Bronchial epithelial cell (primary cell): ENCODE measurements at regions not wholly inside any gene's neighbourhood (a gene's known extent, or its start where the extent isn't known, plus 50 kb on each side); places are given as distances from the start of the nearest gene placed in this dataset.

Experiments
- DNase-seq: peaks from one replicate; pipeline ENCODE4 v3.0.0-alpha.2; 2010; ENCODE audit warnings: low read depth
- FAIRE-seq: peaks from 2 replicates; lab custom pipeline; 2011; peaks lifted over from hg19 to GRCh38; lab: Jason Lieb, UNC
- H3K27me3 ChIP-seq: 2 replicates; pipeline ENCODE4 v1.5.1; 2011; ENCODE audit warnings: low read length; ENCODE audit not compliant: control insufficient read depth, insufficient read depth
- H3K36me3 ChIP-seq: 2 replicates; pipeline ENCODE4 v1.5.1; 2011; ENCODE audit warnings: low read length; ENCODE audit not compliant: control insufficient read depth, insufficient read depth
- H3K4me3 ChIP-seq: 2 replicates; pipeline ENCODE4 v1.5.1; 2011; ENCODE audit warnings: mild to moderate bottlenecking, low read depth, low read length, control low read depth
- TF ChIP-seq, protein P1 (sequence below): IDR thresholded peaks from 2 replicates; pipeline ENCODE4 v1.5.1; 2011; ENCODE audit warnings: mild to moderate bottlenecking, moderate library complexity, low read length, control low read depth, inconsistent platforms; ENCODE audit not compliant: insufficient read depth, severe bottlenecking

DNA sequence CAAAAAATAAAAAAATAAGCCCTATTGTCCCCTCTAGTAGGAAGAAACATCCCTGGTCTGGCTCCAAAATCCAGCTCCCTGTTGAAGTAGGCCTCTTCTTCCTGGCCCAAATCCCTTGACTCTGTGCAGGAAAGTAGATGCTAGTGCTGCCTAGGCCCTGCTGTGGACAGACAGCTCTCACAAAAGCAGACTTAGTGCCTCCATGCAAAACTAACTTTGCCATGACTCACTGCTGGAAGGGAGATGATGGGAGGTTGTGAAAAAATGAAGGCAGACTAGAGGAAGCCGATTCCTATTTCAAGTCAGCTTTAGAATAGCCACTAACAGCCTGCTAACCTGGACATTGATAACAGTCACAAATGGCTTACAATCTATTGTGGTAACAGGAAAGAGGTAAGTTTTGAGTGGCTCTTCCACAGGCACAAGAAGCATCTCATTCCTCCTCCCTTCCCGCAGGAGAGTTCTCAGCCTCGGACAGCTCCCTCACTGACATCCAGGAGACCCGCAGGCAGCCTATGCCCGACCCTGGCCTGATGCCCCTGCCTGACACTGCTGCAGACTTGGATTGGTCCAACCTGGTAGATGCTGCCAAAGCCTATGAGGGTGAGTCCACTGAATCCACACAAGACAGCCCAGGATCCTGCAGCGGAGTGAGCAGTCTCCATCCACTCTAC, 198.9 kb upstream of the RGS6 start:
- peak; percentile 68 for FAIRE-seq

DNA sequence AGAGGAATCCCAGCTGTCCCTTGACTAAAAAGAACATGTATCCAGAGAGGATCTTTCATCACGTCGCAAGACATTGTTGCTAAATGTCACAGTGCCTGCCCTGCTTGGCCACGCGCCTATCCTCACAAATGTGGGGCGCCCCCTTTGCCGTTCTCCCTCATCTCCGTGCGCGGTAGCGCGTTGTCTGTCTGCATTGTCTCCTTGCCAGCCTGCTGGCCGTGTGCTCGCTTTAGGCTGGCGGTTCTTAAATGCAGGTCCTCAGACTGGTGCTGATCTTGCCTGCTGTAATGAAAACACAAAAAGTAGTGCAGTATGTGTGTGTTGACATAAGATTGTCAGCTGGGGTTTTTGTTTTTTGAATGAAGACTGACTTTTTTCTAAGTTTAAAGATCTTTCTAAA, 198.2 kb upstream of the RGS6 start:
- no peak for DNase-seq
- FAIRE-seq: no peak
- H3K36me3 ChIP-seq: peaks cover 23% of the 10 kb centered on the region
- H3K4me3 ChIP-seq: no peak overlapping the region
- TF ChIP-seq, protein P1, sequence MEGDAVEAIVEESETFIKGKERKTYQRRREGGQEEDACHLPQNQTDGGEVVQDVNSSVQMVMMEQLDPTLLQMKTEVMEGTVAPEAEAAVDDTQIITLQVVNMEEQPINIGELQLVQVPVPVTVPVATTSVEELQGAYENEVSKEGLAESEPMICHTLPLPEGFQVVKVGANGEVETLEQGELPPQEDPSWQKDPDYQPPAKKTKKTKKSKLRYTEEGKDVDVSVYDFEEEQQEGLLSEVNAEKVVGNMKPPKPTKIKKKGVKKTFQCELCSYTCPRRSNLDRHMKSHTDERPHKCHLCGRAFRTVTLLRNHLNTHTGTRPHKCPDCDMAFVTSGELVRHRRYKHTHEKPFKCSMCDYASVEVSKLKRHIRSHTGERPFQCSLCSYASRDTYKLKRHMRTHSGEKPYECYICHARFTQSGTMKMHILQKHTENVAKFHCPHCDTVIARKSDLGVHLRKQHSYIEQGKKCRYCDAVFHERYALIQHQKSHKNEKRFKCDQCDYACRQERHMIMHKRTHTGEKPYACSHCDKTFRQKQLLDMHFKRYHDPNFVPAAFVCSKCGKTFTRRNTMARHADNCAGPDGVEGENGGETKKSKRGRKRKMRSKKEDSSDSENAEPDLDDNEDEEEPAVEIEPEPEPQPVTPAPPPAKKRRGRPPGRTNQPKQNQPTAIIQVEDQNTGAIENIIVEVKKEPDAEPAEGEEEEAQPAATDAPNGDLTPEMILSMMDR: no peak
- H3K27me3 ChIP-seq: no peaks in the 10 kb centered on the region

More for the DNA sequence above, 198.9 kb upstream of the RGS6 start:
- DNase-seq: no peak
- H3K4me3 ChIP-seq: no peak overlapping the region
- H3K36me3 ChIP-seq: peaks cover 23% of the 10 kb centered on the region
- no peaks in the 10 kb centered on the region for H3K27me3 ChIP-seq
- TF ChIP-seq, protein P1: no peak

- Histone ChIP-seq H3K36me3 (peaks cover 21% of the 10 kb centered on the region), H3K4me3 (no peak overlapping the region), H3K27me3 (no peaks in the 10 kb centered on the region)
- no peak for DNase-seq
- TF ChIP-seq, protein P1: no peak
- FAIRE-seq: no peak
Measured at GRCh38 chr14:71734885-71735284, 197.3 kb upstream of the RGS6 start.

DNA sequence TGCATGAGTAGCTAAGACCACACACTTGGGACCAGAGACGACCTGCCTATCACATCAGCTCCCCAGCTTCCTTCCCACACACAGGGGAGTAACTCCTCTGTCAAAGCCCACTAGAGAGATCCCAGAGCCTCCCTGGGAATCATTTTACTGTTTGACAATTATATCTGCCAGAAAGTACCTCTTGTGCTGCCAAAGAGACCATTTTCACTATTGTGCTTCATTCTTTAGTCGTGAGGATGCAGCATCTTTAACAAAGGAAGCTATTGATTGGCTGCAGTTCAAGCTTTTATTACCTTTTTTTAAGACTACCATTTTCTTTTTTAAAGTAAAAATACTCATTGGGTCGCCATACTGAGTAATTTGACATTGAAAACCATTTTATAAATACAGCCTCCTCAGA, 194.5 kb upstream of the RGS6 start:
- no peaks in the 10 kb centered on the region for H3K27me3 ChIP-seq
- H3K36me3 ChIP-seq: peaks cover 17% of the 10 kb centered on the region
- H3K4me3 ChIP-seq: no peak overlapping the region
- DNase-seq: no peak
- FAIRE-seq: no peak
- TF ChIP-seq, protein P1: no peak

DNA sequence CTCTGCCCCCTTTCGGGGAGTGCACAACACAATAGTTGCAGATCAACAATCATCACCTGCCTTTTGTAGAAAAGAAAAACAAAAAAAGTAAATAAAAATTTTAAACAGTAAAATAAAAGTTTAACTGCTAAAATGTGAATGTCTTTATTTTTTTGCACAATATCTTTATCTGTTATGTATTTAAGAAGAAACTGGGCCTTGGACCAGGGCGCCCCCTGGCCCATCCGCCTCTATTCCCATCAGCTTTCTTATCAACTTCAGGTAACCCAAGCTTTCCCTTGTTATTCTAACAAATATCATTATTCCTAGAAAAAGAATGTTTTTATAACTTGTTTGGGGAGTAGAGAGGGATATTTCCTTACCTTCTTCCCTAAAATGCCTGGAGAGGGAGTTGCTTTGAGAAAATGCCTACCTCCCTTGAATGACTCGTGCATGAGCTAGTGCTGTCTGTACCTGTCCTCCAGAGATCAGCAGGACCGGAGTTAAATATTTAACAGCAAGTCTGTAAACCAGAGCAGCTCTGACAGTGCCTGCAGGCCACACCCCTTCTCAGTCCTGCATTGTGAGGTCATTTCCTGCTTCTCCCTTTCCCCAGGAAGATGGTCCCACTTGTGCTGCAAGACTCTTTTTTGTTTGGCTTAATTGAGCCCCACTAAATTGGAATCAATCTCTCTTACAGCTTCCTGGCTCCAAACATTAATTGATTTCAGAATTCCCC, 192.8 kb upstream of the RGS6 start:
- TF ChIP-seq, protein P1: no peak
- Histone ChIP-seq H3K4me3 (no peak overlapping the region), H3K27me3 (no peaks in the 10 kb centered on the region), H3K36me3 (peaks cover 9% of the 10 kb centered on the region)
- DNase-seq (peak; percentile 88), FAIRE-seq (no peak)
